Neural progenitor cell (in vitro differentiated cells): ENCODE measurements at regions not wholly inside any gene's neighbourhood (a gene's known extent, or its start where the extent isn't known, plus 50 kb on each side); places are given as distances from the start of the nearest gene placed in this dataset.

Experiments used
- CTCF ChIP-seq: fragments of 200-600 bp; sonication (generic); IDR thresholded peaks from 2 replicates; pipeline ENCODE4 v1.5.1; 2017; ENCODE audit warnings: antibody characterized with exemption, mild to moderate bottlenecking
- EZH2 ChIP-seq: fragments of 200-600 bp; sonication (generic); IDR thresholded peaks from 2 replicates; pipeline ENCODE4 v1.6.1; 2017; ENCODE audit warnings: antibody characterized with exemption, mild to moderate bottlenecking, moderate library complexity

- TF ChIP-seq CTCF (no peak), EZH2 (no peak)
Measured at GRCh38 chr6:14744212-14744556, 501.7 kb upstream of the JARID2 start.
